GM23248 (cell line): ENCODE measurements at regions not wholly inside any gene's neighbourhood (a gene's known extent, or its start where the extent isn't known, plus 50 kb on each side); places are given as distances from the start of the nearest gene placed in this dataset.

Experiments used
- DNase-seq: peaks from one replicate; pipeline ENCODE4 v3.0.0-alpha.2; 2015
- H2AFZ ChIP-seq: fragments of 200-600 bp; sonication (generic); 2 replicates; pipeline ENCODE4 v1.6.1; 2016; ENCODE audit warnings: antibody characterized with exemption
- H3F3A ChIP-seq: fragments of 200-600 bp; sonication (generic); 2 replicates; pipeline ENCODE4 v1.6.1; 2016; ENCODE audit warnings: mild to moderate bottlenecking, antibody characterized with exemption, mixed run types; ENCODE audit not compliant: insufficient read depth
- H3K27ac ChIP-seq: fragments of 200-600 bp; sonication (generic); 2 replicates; pipeline ENCODE4 v1.5.1; 2016; ENCODE audit warnings: mild to moderate bottlenecking
- H3K27me3 ChIP-seq: fragments of 200-600 bp; sonication (generic); replicated peaks from 2 replicates; pipeline ENCODE4 v1.6.1; 2016; ENCODE audit warnings: mild to moderate bottlenecking; ENCODE audit not compliant: insufficient read depth
- H3K36me3 ChIP-seq: fragments of 200-600 bp; sonication (generic); 2 replicates; pipeline ENCODE4 v1.6.1; 2016; ENCODE audit warnings: low read depth, mild to moderate bottlenecking
- H3K4me1 ChIP-seq: fragments of 200-600 bp; sonication (generic); 2 replicates; pipeline ENCODE4 v1.6.1; 2016; ENCODE audit warnings: mild to moderate bottlenecking; ENCODE audit not compliant: insufficient read depth
- H3K4me2 ChIP-seq: fragments of 200-600 bp; sonication (generic); one replicate; pipeline ENCODE4 v1.6.1; 2016; ENCODE audit warnings: mild to moderate bottlenecking; ENCODE audit not compliant: unreplicated experiment
- H3K4me3 ChIP-seq: fragments of 200-600 bp; sonication (generic); 2 replicates; pipeline ENCODE4 v1.5.1; 2016; ENCODE audit warnings: mild to moderate bottlenecking
- H3K79me2 ChIP-seq: fragments of 200-600 bp; sonication (generic); 2 replicates; pipeline ENCODE4 v1.6.1; 2016; ENCODE audit warnings: mild to moderate bottlenecking; ENCODE audit not compliant: insufficient read depth
- H3K9ac ChIP-seq: fragments of 200-600 bp; sonication (generic); 2 replicates; pipeline ENCODE4 v1.6.1; 2016; ENCODE audit warnings: mild to moderate bottlenecking
- H3K9me2 ChIP-seq: fragments of 200-600 bp; sonication (generic); 2 replicates; pipeline ENCODE4 v1.6.1; 2016; ENCODE audit warnings: mixed run types, mild to moderate bottlenecking, moderate library complexity; ENCODE audit not compliant: insufficient read depth
- H3K9me3 ChIP-seq: fragments of 200-600 bp; sonication (generic); one replicate; pipeline ENCODE4 v1.6.1; 2017; ENCODE audit warnings: low read depth
- H4K20me1 ChIP-seq: fragments of 200-600 bp; sonication (generic); 2 replicates; pipeline ENCODE4 v1.6.0; 2016; ENCODE audit not compliant: insufficient read depth
- EZH2 ChIP-seq: fragments of 200-600 bp; sonication (generic); IDR thresholded peaks from 2 replicates; pipeline ENCODE4 v1.6.1; 2018; ENCODE audit warnings: antibody characterized with exemption, mild to moderate bottlenecking; ENCODE audit not compliant: insufficient read depth, poor library complexity, severe bottlenecking
- EZH2phosphoT487 ChIP-seq: fragments of 200-600 bp; sonication (generic); IDR thresholded peaks from 2 replicates; pipeline ENCODE4 v1.6.1; 2018; ENCODE audit warnings: antibody characterized with exemption, moderate library complexity, mild to moderate bottlenecking, low read depth; ENCODE audit not compliant: insufficient read depth
- WGBS, 2 experiments: methylation state at CpG; one replicate each; pipeline ENCODE4 v1.1.6; 2015 to 2017; ENCODE audit warnings: low lambda C conversion rate in 2 of 2, low coverage in 1 of 2; ENCODE audit errors: missing lambda C conversion rate in 2 of 2; 5-methylcytosine and 5-hydroxymethylcytosine counted together
- in situ Hi-C: fragments of 300-500 bp; cut with MboI; formaldehyde crosslinking; loops from 2 replicates; pipeline ENCODE4 v1.15.0; 2020

DNA sequence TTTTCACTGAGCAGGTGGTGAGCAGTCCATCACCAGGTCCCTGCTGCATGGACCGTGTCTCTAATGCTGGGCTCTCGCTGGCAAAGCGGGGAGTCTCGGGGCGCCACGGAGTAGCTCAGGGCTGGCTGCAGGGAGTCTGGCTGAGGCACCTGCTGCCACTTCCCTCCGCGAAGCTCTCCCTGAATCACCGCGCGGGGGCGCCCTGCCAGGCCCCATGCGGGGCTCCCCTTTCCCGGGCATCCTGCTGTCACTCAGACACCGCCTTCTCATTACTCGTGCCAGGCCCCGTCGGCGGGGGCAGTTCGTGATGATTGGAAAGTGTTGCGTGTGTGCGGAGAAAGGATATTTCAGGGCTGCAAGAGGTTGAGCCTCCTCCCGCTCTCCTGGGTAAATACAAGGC is 335.8 kb downstream of the IRX2 start:
- no peak overlapping the region for H2AFZ ChIP-seq
- no peaks in the 10 kb centered on the region for H3K79me2 ChIP-seq
- H3F3A ChIP-seq, result no peaks in the 10 kb centered on the region
- no peak overlapping the region for H3K9ac ChIP-seq
- H3K27ac ChIP-seq, result no peak overlapping the region
- H3K4me2 ChIP-seq, result no peak overlapping the region
- H4K20me1 ChIP-seq, result no peaks in the 10 kb centered on the region
- 58% methylated on average over 23 of the region's 23 CpGs for WGBS, 2 experiments
- no peak for TF ChIP-seq EZH2phosphoT487
- no peak for TF ChIP-seq EZH2
- no peak overlapping the region for H3K4me3 ChIP-seq
- no peaks in the 10 kb centered on the region for H3K36me3 ChIP-seq
- DNase-seq, result no peak
- H3K27me3 ChIP-seq, result no peaks in the 10 kb centered on the region
- H3K9me2 ChIP-seq, result no peaks in the 10 kb centered on the region
- in situ Hi-C loops, result no loop called here
- no peaks in the 10 kb centered on the region for H3K9me3 ChIP-seq
- H3K4me1 ChIP-seq, result no peaks in the 10 kb centered on the region

- in situ Hi-C loops, result no loop called here
- DNase-seq, result no peak
- TF ChIP-seq EZH2 (no peak), EZH2phosphoT487 (no peak)
- Histone ChIP-seq H4K20me1 (no peaks in the 10 kb centered on the region), H3F3A (no peaks in the 10 kb centered on the region), H3K4me2 (no peak overlapping the region), H3K79me2 (no peaks in the 10 kb centered on the region), H3K9me3 (no peaks in the 10 kb centered on the region), H3K9ac (no peak overlapping the region), H3K36me3 (no peaks in the 10 kb centered on the region), H3K9me2 (no peaks in the 10 kb centered on the region), H3K27me3 (no peaks in the 10 kb centered on the region), H3K4me1 (no peaks in the 10 kb centered on the region), H3K4me3 (no peak overlapping the region), H2AFZ (no peak overlapping the region), H3K27ac (no peak overlapping the region)
- WGBS, 2 experiments, result 26 to 30% methylated on average over 6 of the region's 6 CpGs
Measured at GRCh38 chr5:2410451-2410850, 341.0 kb downstream of the IRX2 start.

- Histone ChIP-seq H3K4me1 (no peaks in the 10 kb centered on the region), H3K9ac (no peak overlapping the region), H3K27me3 (no peaks in the 10 kb centered on the region), H2AFZ (no peak overlapping the region), H3F3A (no peaks in the 10 kb centered on the region), H3K9me3 (no peaks in the 10 kb centered on the region), H3K27ac (no peak overlapping the region), H3K36me3 (no peaks in the 10 kb centered on the region), H4K20me1 (no peaks in the 10 kb centered on the region), H3K4me3 (no peak overlapping the region), H3K79me2 (no peaks in the 10 kb centered on the region), H3K9me2 (no peaks in the 10 kb centered on the region), H3K4me2 (no peak overlapping the region)
- in situ Hi-C loops, result no loop called here
- no peak for DNase-seq
- 0 to 8% methylated on average over 1 of the region's 1 CpG for WGBS, 2 experiments
- TF ChIP-seq EZH2 (no peak), EZH2phosphoT487 (no peak)
Measured at GRCh38 chr5:2403296-2403695, 348.2 kb downstream of the IRX2 start.

GRCh38 chr5:2399804-2400203 is 351.7 kb downstream of the IRX2 start:
- in situ Hi-C loops, result no loop called here
- no peak overlapping the region for H3K4me3 ChIP-seq
- no peak overlapping the region for H3K27ac ChIP-seq
- H3K36me3 ChIP-seq, result no peaks in the 10 kb centered on the region
- no peak for DNase-seq
- 5 to 12% methylated on average over 7 of the region's 7 CpGs for WGBS, 2 experiments
- no peaks in the 10 kb centered on the region for H4K20me1 ChIP-seq
- H3K4me1 ChIP-seq, result no peaks in the 10 kb centered on the region
- H3K9me3 ChIP-seq, result no peaks in the 10 kb centered on the region
- no peaks in the 10 kb centered on the region for H3K79me2 ChIP-seq
- H3F3A ChIP-seq, result no peaks in the 10 kb centered on the region
- H3K9ac ChIP-seq, result no peak overlapping the region
- H2AFZ ChIP-seq, result no peak overlapping the region
- no peaks in the 10 kb centered on the region for H3K27me3 ChIP-seq
- no peak overlapping the region for H3K4me2 ChIP-seq
- H3K9me2 ChIP-seq, result no peaks in the 10 kb centered on the region
- no peak for TF ChIP-seq EZH2phosphoT487
- no peak for TF ChIP-seq EZH2

- no peak overlapping the region for H3K9ac ChIP-seq
- no peaks in the 10 kb centered on the region for H3K4me1 ChIP-seq
- H3K36me3 ChIP-seq, result no peaks in the 10 kb centered on the region
- H3K9me2 ChIP-seq, result no peaks in the 10 kb centered on the region
- H3K27me3 ChIP-seq, result no peaks in the 10 kb centered on the region
- WGBS, 2 experiments, result 30 to 40% methylated on average over 4 of the region's 4 CpGs
- no peaks in the 10 kb centered on the region for H4K20me1 ChIP-seq
- no peaks in the 10 kb centered on the region for H3K9me3 ChIP-seq
- H3K4me2 ChIP-seq, result no peak overlapping the region
- TF ChIP-seq EZH2 (no peak), EZH2phosphoT487 (no peak)
- no peak overlapping the region for H2AFZ ChIP-seq
- in situ Hi-C loops, result no loop called here
- no peak overlapping the region for H3K4me3 ChIP-seq
- no peaks in the 10 kb centered on the region for H3F3A ChIP-seq
- DNase-seq, result no peak
- H3K27ac ChIP-seq, result no peak overlapping the region
- no peaks in the 10 kb centered on the region for H3K79me2 ChIP-seq
Measured at GRCh38 chr5:2399096-2399495, 352.4 kb downstream of the IRX2 start.
